MM.1S (cell line): ENCODE measurements at regions not wholly inside any gene's neighbourhood (a gene's known extent, or its start where the extent isn't known, plus 50 kb on each side); places are given as distances from the start of the nearest gene placed in this dataset.

Experiments
- DNase-seq: peaks from one replicate; pipeline ENCODE4 v3.0.0-alpha.2; 2015
- H2AFZ ChIP-seq: fragments of 300-600 bp; sonication (generic); 2 replicates; pipeline ENCODE4 v1.6.0; 2016; ENCODE audit warnings: antibody characterized with exemption, low read length
- H3F3A ChIP-seq: fragments of 300-600 bp; sonication (generic); 2 replicates; pipeline ENCODE4 v1.6.1; 2016; ENCODE audit warnings: mild to moderate bottlenecking, antibody characterized with exemption, low read length, moderate library complexity, mixed read lengths; ENCODE audit not compliant: insufficient read depth
- H3K27ac ChIP-seq: fragments of 300-600 bp; sonication (generic); 2 replicates; pipeline ENCODE4 v1.5.1; 2016; ENCODE audit warnings: mild to moderate bottlenecking, low read length
- H3K27me3 ChIP-seq: fragments of 300-600 bp; sonication (generic); replicated peaks from 2 replicates; pipeline ENCODE4 v1.6.0; 2016; ENCODE audit warnings: low read length; ENCODE audit not compliant: insufficient read depth
- H3K36me3 ChIP-seq: fragments of 300-600 bp; sonication (generic); replicated peaks from 2 replicates; pipeline ENCODE4 v1.6.1; 2016; ENCODE audit warnings: mild to moderate bottlenecking, low read length, mixed read lengths; ENCODE audit not compliant: insufficient read depth
- H3K4me1 ChIP-seq: fragments of 300-600 bp; sonication (generic); 2 replicates; pipeline ENCODE4 v1.6.1; 2016; ENCODE audit warnings: low read length, mixed read lengths
- H3K4me2 ChIP-seq: fragments of 300-600 bp; sonication (generic); 2 replicates; pipeline ENCODE4 v1.6.0; 2016; ENCODE audit warnings: low read depth, low read length
- H3K4me3 ChIP-seq: fragments of 300-600 bp; sonication (generic); 2 replicates; pipeline ENCODE4 v1.5.1; 2016; ENCODE audit warnings: low read length, mixed read lengths
- H3K79me2 ChIP-seq: fragments of 300-600 bp; sonication (generic); 2 replicates; pipeline ENCODE4 v1.6.1; 2016; ENCODE audit warnings: mixed run types, low read length, mixed read lengths
- H3K9ac ChIP-seq: fragments of 300-600 bp; sonication (generic); 2 replicates; pipeline ENCODE4 v1.6.1; 2016; ENCODE audit warnings: low read length, mixed read lengths
- H3K9me2 ChIP-seq: fragments of 300-600 bp; sonication (generic); replicated peaks from 2 replicates; pipeline ENCODE4 v1.6.1; 2016; ENCODE audit warnings: mild to moderate bottlenecking, low read length, mixed read lengths; ENCODE audit not compliant: insufficient read depth
- H3K9me3 ChIP-seq: fragments of 300-600 bp; sonication (generic); replicated peaks from 2 replicates; pipeline ENCODE4 v1.6.1; 2016; ENCODE audit warnings: mild to moderate bottlenecking, low read length, mixed read lengths; ENCODE audit not compliant: insufficient read depth
- H4K20me1 ChIP-seq: fragments of 300-600 bp; sonication (generic); 2 replicates; pipeline ENCODE4 v1.6.1; 2016; ENCODE audit warnings: mild to moderate bottlenecking, low read length, moderate library complexity, mixed read lengths; ENCODE audit not compliant: insufficient read depth
- EZH2 ChIP-seq: fragments of 300-600 bp; sonication (generic); optimal IDR thresholded peaks from 2 replicates; pipeline ENCODE3; 2017; ENCODE audit warnings: low read depth, mild to moderate bottlenecking, antibody characterized with exemption, low read length, mixed read lengths
- EZH2phosphoT487 ChIP-seq: fragments of 300-600 bp; sonication (generic); IDR thresholded peaks from 2 replicates; pipeline ENCODE4 v1.6.1; 2018; ENCODE audit warnings: antibody characterized with exemption, low read length
- TF ChIP-seq, protein P1 (sequence below): fragments of 300-600 bp; sonication (generic); IDR thresholded peaks from 2 replicates; pipeline ENCODE4 v1.5.1; 2016; ENCODE audit warnings: antibody characterized with exemption, low read length, mixed read lengths

DNA sequence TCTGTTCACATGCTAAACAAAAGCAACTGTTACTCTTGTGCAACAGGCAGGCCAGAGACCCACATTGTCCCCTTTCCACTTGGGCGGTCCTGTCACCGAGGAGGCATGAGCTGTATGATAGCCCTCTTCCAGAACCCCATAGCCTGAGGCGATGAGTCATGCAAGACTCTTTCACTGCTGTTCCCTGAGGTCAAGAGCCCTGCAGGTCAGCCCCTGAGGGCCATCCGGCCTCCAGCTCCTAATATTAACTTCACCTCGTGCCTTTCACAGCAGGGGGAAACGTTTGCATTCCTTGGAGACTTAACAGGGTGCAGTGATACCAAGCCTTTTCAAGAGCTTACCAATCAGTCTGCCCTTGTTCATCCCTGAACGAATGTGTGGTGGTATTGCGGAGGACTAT is 253.3 kb upstream of the ECI2 start:
- H3K27ac ChIP-seq = no peak overlapping the region
- no peaks in the 10 kb centered on the region for H4K20me1 ChIP-seq
- no peaks in the 10 kb centered on the region for H3K79me2 ChIP-seq
- no peaks in the 10 kb centered on the region for H3K9me2 ChIP-seq
- no peak overlapping the region for H3K4me3 ChIP-seq
- no peaks in the 10 kb centered on the region for H3K27me3 ChIP-seq
- no peak overlapping the region for H3K4me2 ChIP-seq
- no peak overlapping the region for H3K9ac ChIP-seq
- no peaks in the 10 kb centered on the region for H3K36me3 ChIP-seq
- no peak for DNase-seq
- H3K4me1 ChIP-seq = no peaks in the 10 kb centered on the region
- no peaks in the 10 kb centered on the region for H3F3A ChIP-seq
- H3K9me3 ChIP-seq = no peaks in the 10 kb centered on the region
- no peak overlapping the region for H2AFZ ChIP-seq
- TF ChIP-seq EZH2 (no peak), EZH2phosphoT487 (no peak)
- TF ChIP-seq, protein P1, sequence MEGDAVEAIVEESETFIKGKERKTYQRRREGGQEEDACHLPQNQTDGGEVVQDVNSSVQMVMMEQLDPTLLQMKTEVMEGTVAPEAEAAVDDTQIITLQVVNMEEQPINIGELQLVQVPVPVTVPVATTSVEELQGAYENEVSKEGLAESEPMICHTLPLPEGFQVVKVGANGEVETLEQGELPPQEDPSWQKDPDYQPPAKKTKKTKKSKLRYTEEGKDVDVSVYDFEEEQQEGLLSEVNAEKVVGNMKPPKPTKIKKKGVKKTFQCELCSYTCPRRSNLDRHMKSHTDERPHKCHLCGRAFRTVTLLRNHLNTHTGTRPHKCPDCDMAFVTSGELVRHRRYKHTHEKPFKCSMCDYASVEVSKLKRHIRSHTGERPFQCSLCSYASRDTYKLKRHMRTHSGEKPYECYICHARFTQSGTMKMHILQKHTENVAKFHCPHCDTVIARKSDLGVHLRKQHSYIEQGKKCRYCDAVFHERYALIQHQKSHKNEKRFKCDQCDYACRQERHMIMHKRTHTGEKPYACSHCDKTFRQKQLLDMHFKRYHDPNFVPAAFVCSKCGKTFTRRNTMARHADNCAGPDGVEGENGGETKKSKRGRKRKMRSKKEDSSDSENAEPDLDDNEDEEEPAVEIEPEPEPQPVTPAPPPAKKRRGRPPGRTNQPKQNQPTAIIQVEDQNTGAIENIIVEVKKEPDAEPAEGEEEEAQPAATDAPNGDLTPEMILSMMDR = no peak

DNA sequence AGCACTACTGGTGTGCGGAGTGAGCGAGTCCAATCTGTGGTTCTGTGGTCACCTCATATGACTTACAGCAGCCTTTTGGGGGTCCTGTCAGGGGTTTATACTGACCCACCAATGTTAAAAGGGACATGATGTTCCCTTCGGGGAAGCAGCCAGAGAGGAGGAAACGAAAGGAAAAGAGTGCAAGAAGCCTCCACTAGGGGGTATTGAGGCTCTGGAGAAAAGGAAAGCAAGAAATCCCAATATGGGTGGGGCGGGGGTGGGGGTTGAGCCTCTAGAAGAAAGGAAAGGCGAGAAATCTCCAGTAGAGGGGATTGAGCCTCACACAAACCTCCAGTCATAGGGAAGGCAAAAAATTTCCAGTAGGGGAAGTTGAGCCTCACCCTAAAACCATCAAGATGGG is 249.3 kb upstream of the ECI2 start:
- H3K9me3 ChIP-seq = no peaks in the 10 kb centered on the region

DNA sequence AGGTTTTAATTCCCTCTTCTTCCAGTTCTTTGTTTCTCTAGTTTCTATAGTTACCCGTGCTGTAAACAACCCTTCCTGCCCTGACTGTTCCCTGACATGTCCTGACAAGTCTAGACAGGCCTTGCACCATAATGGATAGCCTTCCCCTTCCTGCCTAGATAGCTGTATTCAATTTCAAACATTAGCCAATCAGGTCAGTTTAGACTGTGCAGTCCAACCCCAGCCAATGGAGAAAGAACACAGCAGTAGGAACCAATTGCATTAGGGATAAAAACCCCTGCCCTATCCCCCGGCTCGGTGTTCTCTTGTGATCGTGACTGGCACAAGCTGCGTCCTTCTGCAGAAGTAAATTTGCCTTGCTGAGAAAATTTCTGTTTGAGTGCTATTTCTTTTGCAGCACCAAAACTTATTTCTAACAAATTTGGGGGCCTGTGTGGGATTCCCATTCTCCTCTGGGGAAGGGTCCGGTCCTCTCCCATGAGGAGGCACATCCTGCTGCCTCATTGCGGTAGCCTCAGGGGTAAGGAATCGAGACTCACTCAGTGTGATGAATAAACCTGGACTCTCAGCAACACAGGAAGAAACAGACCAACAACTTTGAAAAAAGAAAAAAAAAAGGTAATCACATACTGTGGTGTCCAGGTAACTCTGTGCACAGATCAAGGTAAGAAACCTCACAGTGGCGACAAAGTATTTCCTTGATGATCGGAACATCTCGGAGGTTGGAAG is 248.7 kb upstream of the ECI2 start:
- no peak overlapping the region for H3K4me2 ChIP-seq
- H3K9ac ChIP-seq = no peak overlapping the region
- no peaks in the 10 kb centered on the region for H3K79me2 ChIP-seq
- no peak overlapping the region for H2AFZ ChIP-seq
- TF ChIP-seq EZH2phosphoT487 (no peak), EZH2 (no peak)
- no peak overlapping the region for H3K27ac ChIP-seq
- no peaks in the 10 kb centered on the region for H3K27me3 ChIP-seq
- H3K36me3 ChIP-seq = no peaks in the 10 kb centered on the region
- H3K4me3 ChIP-seq = no peak overlapping the region
- DNase-seq = no peak
- H3F3A ChIP-seq = no peaks in the 10 kb centered on the region
- no peaks in the 10 kb centered on the region for H4K20me1 ChIP-seq
- no peaks in the 10 kb centered on the region for H3K9me2 ChIP-seq
- no peaks in the 10 kb centered on the region for H3K4me1 ChIP-seq
- no peaks in the 10 kb centered on the region for H3K9me3 ChIP-seq

More for the DNA sequence above, 249.3 kb upstream of the ECI2 start:
- Histone ChIP-seq H3K79me2 (no peaks in the 10 kb centered on the region), H3K4me2 (no peak overlapping the region), H2AFZ (no peak overlapping the region), H3K36me3 (no peaks in the 10 kb centered on the region), H3K27me3 (no peaks in the 10 kb centered on the region), H3K4me3 (no peak overlapping the region), H3K9me2 (no peaks in the 10 kb centered on the region), H3K4me1 (no peaks in the 10 kb centered on the region), H3K9ac (no peak overlapping the region), H3F3A (no peaks in the 10 kb centered on the region), H4K20me1 (no peaks in the 10 kb centered on the region), H3K27ac (no peak overlapping the region)
- no peak for DNase-seq
- TF ChIP-seq, protein P1 = no peak
- TF ChIP-seq EZH2phosphoT487 (no peak), EZH2 (no peak)

DNA sequence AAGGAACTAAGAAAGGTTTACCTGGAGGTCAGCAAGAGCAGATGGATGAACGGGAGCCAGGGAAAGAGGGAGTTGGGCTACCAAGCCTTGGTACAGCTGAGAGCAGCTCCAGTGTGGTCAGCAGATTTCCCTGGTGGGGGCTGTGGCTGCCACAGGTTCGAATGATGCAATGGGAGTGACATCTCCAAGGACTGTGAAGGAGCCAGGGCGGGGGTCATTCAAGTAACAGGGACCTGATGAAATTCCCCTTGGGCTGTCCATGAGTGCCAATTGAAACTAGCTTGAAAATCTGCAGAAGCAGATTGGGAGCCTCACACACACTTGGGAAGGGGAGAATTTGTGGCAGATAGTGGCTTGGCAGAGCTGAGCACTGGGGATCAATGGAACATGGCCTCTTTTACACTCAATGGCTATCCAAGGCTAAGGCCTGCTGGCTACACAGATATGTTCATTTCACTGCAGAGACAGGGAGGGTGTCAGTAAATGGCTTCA is 247.0 kb upstream of the ECI2 start:
- no peaks in the 10 kb centered on the region for H3K9me3 ChIP-seq
- no peak overlapping the region for H3K4me2 ChIP-seq
- no peak overlapping the region for H3K9ac ChIP-seq
- H3K27me3 ChIP-seq = no peaks in the 10 kb centered on the region
- no peak for TF ChIP-seq EZH2phosphoT487
- TF ChIP-seq, protein P1 = no peak
- no peak for TF ChIP-seq EZH2
- H3K9me2 ChIP-seq = no peaks in the 10 kb centered on the region
- H4K20me1 ChIP-seq = no peaks in the 10 kb centered on the region
- H3K4me1 ChIP-seq = no peaks in the 10 kb centered on the region
- no peaks in the 10 kb centered on the region for H3F3A ChIP-seq
- no peaks in the 10 kb centered on the region for H3K79me2 ChIP-seq
- H3K27ac ChIP-seq = no peak overlapping the region
- no peaks in the 10 kb centered on the region for H3K36me3 ChIP-seq
- no peak overlapping the region for H3K4me3 ChIP-seq
- H2AFZ ChIP-seq = no peak overlapping the region
- no peak for DNase-seq
